ENCODE measurements at regions not wholly inside any gene's neighbourhood (a gene's known extent, or its start where the extent isn't known, plus 50 kb on each side); places are given as distances from the start of the nearest gene placed in this dataset.

DNA sequence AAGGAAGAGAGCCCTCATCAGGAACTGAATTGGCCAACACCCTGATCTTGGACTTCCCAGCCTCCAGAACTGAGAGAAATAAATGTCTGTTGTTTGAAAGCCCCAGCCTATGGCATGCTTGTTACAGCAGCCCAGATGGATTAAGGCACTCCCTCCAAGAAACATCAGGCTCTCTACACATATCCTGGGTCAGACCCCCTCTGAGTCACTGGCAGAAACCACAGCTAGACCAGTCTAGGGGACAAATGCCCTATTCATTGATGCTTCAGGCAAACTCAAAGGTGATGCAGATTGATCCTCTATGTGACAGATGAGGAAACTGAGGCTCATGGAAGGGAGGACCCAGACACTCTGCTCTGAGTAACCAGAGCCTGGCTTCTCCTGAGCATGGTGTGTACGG, 116.8 kb downstream of the WSCD1 start:
- TF ChIP-seq PATZ1 (CRISPR knock-in tag; IDR thresholded peaks at IDR 0.05; ENCODE audit: borderline replicate concordance) = no peak
- TF ChIP-seq ZNF565 (CRISPR knock-in tag; conservative IDR thresholded peaks at IDR 0.05; ENCODE audit: low read depth) = no peak
- TF ChIP-seq CREB5 (CRISPR knock-in tag; IDR thresholded peaks at IDR 0.05; ENCODE audit: low read depth) = no peak
- TF ChIP-seq CSRNP3 (CRISPR knock-in tag; IDR thresholded peaks at IDR 0.05) = no peak
- TF ChIP-seq GLIS3 (CRISPR knock-in tag; IDR thresholded peaks at IDR 0.05) = no peak
- TF ChIP-seq RARB (CRISPR knock-in tag; IDR thresholded peaks at IDR 0.05) = no peak
- no peak for TF ChIP-seq SNAI2 (CRISPR knock-in tag; IDR thresholded peaks at IDR 0.05)
- TF ChIP-seq ZC3H10 (CRISPR knock-in tag; IDR thresholded peaks at IDR 0.05) = no peak
- ATAC-seq = no peak

- TF ChIP-seq ZC3H10 (CRISPR knock-in tag; IDR thresholded peaks at IDR 0.05) = no peak
- TF ChIP-seq RARB (CRISPR knock-in tag; IDR thresholded peaks at IDR 0.05) = no peak
- TF ChIP-seq CREB5 (CRISPR knock-in tag; IDR thresholded peaks at IDR 0.05; ENCODE audit: low read depth) = no peak
- TF ChIP-seq ISL1 (CRISPR knock-in tag; IDR thresholded peaks at IDR 0.05) = no peak
- TF ChIP-seq ZNF565 (CRISPR knock-in tag; conservative IDR thresholded peaks at IDR 0.05; ENCODE audit: low read depth) = no peak
- TF ChIP-seq ZNF70 (CRISPR knock-in tag; IDR thresholded peaks at IDR 0.05) = no peak
- no peak for TF ChIP-seq CSRNP3 (CRISPR knock-in tag; IDR thresholded peaks at IDR 0.05)
- no peak for TF ChIP-seq CSDC2 (CRISPR knock-in tag; IDR thresholded peaks at IDR 0.05)
- TF ChIP-seq ZFP3 (CRISPR knock-in tag; IDR thresholded peaks at IDR 0.05) = no peak
- no peak for TF ChIP-seq ARNTL (CRISPR knock-in tag; IDR thresholded peaks at IDR 0.05; ENCODE audit: borderline replicate concordance, low read depth)
- no peak for TF ChIP-seq GLIS3 (CRISPR knock-in tag; IDR thresholded peaks at IDR 0.05)
- TF ChIP-seq, protein P1, sequence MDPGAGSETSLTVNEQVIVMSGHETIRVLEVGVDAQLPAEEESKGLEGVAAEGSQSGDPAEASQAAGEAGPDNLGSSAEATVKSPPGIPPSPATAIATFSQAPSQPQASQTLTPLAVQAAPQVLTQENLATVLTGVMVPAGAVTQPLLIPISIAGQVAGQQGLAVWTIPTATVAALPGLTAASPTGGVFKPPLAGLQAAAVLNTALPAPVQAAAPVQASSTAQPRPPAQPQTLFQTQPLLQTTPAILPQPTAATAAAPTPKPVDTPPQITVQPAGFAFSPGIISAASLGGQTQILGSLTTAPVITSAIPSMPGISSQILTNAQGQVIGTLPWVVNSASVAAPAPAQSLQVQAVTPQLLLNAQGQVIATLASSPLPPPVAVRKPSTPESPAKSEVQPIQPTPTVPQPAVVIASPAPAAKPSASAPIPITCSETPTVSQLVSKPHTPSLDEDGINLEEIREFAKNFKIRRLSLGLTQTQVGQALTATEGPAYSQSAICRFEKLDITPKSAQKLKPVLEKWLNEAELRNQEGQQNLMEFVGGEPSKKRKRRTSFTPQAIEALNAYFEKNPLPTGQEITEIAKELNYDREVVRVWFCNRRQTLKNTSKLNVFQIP (CRISPR knock-in tag; IDR thresholded peaks at IDR 0.05; ENCODE audit: borderline replicate concordance, low read depth) = no peak
- TF ChIP-seq SNAI2 (CRISPR knock-in tag; IDR thresholded peaks at IDR 0.05) = no peak
- no peak for TF ChIP-seq ZNF8 (CRISPR knock-in tag; IDR thresholded peaks at IDR 0.05)
- no peak for TF ChIP-seq TCF4 (CRISPR knock-in tag; IDR thresholded peaks at IDR 0.05; ENCODE audit: borderline replicate concordance)
- ATAC-seq = no peak
Observed at GRCh38 chr17:6184508-6184907, 114.3 kb downstream of the WSCD1 start.

DNA sequence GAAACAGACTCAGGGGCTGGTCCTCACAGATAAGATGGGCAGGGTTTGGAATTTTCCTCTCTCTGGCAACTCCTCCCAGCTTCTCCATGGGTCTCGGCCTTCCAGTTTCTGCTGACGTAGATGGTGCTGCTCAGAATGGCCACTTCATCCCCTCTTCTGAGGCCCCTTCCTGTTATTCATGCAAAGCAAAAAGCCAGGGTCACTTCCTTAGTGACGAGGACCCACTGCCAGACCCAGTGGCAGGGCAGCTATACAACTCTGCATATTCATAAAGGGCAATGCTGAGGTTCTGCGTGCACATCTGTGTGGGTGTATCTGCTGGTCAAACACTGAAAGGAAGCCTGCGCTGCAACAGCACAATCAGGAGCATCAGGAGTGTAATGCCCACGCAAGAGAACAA, 108.8 kb downstream of the WSCD1 start:
- TF ChIP-seq ESRRG (CRISPR knock-in tag; IDR thresholded peaks at IDR 0.05) (no peak), TOX (CRISPR knock-in tag; IDR thresholded peaks at IDR 0.05; ENCODE audit: borderline replicate concordance) (no peak), BACH2 (CRISPR knock-in tag; IDR thresholded peaks at IDR 0.05; ENCODE audit: borderline replicate concordance) (no peak), PATZ1 (CRISPR knock-in tag; IDR thresholded peaks at IDR 0.05; ENCODE audit: borderline replicate concordance) (no peak), ZFP3 (CRISPR knock-in tag; IDR thresholded peaks at IDR 0.05) (no peak), ZNF70 (CRISPR knock-in tag; IDR thresholded peaks at IDR 0.05) (no peak), CSRNP3 (CRISPR knock-in tag; IDR thresholded peaks at IDR 0.05) (no peak), TCF4 (CRISPR knock-in tag; IDR thresholded peaks at IDR 0.05; ENCODE audit: borderline replicate concordance) (no peak), ZFP30 (CRISPR knock-in tag; IDR thresholded peaks at IDR 0.05) (no peak), RARB (CRISPR knock-in tag; IDR thresholded peaks at IDR 0.05) (no peak), ZNF8 (CRISPR knock-in tag; IDR thresholded peaks at IDR 0.05) (no peak), ZC3H10 (CRISPR knock-in tag; IDR thresholded peaks at IDR 0.05) (no peak), ZNF565 (CRISPR knock-in tag; conservative IDR thresholded peaks at IDR 0.05; ENCODE audit: low read depth) (no peak), ARNTL (CRISPR knock-in tag; IDR thresholded peaks at IDR 0.05; ENCODE audit: borderline replicate concordance, low read depth) (no peak), OSR1 (CRISPR knock-in tag; IDR thresholded peaks at IDR 0.05) (no peak), CSDC2 (CRISPR knock-in tag; IDR thresholded peaks at IDR 0.05) (no peak)
- TF ChIP-seq, protein P1 (CRISPR knock-in tag; IDR thresholded peaks at IDR 0.05; ENCODE audit: borderline replicate concordance, low read depth) = no peak
- ATAC-seq = no peak

Measured in SK-N-SH treated with all-trans-retinoic acid at 6 μM for 48 hours (cell line).